ENCODE measurements at regions not wholly inside any gene's neighbourhood (a gene's known extent, or its start where the extent isn't known, plus 50 kb on each side); places are given as distances from the start of the nearest gene placed in this dataset.

- Mint-ChIP-seq H3K9me3 (peaks cover 3 to 21% (median 10%) of the 10 kb centered on the region in 7 donors), H3K4me3 (no peak overlapping the region), H3K36me3 (no peaks in the 10 kb centered on the region), H3K4me1 (no peaks in the 10 kb centered on the region), H3K27me3 (no peaks in the 10 kb centered on the region), H3K27ac (no peak overlapping the region)
- H3K27me3 ChIP-seq (ENCODE audit: control insufficient read depth, insufficient read depth, low read length), result no peaks in the 10 kb centered on the region
- H3K4me3 ChIP-seq (ENCODE audit: low read depth, low read length), result no peak overlapping the region
- H3K36me3 ChIP-seq (ENCODE audit: control insufficient read depth, insufficient read depth, low read length), result no peaks in the 10 kb centered on the region
- H3K9me3 ChIP-seq (ENCODE audit: control insufficient read depth in 2 of 2, low read length in 2 of 2), result peaks cover 0 to 14% of the 10 kb centered on the region in 2 experiments
- H3K27ac ChIP-seq (ENCODE audit: insufficient read depth, low read length, poor library complexity, severe bottlenecking), result no peak overlapping the region
- ATAC-seq (ENCODE audit: low read depth in 2 of 2), result no peak
- no peak for DNase-seq
- no peaks in the 10 kb centered on the region for H3K4me1 ChIP-seq (ENCODE audit: control insufficient read depth, insufficient read depth, low read length, poor library complexity, severe bottlenecking)
Observed at GRCh38 chr13:55437162-55437561, 1703.6 kb upstream of the PRR20A start.

- H3K4me1 Mint-ChIP-seq, result no peaks in the 10 kb centered on the region
- Histone ChIP-seq H3K27me3 (ENCODE audit: control insufficient read depth, insufficient read depth, low read length) (no peaks in the 10 kb centered on the region), H3K4me3 (ENCODE audit: low read depth, low read length) (no peak overlapping the region), H3K36me3 (ENCODE audit: control insufficient read depth, insufficient read depth, low read length) (no peaks in the 10 kb centered on the region), H3K27ac (ENCODE audit: insufficient read depth, low read length, poor library complexity, severe bottlenecking) (no peak overlapping the region), H3K4me1 (ENCODE audit: control insufficient read depth, insufficient read depth, low read length, poor library complexity, severe bottlenecking) (no peaks in the 10 kb centered on the region), H3K9me3 (ENCODE audit: control insufficient read depth in 2 of 2, low read length in 2 of 2) (peaks cover 0 to 14% of the 10 kb centered on the region in 2 experiments)
- H3K36me3 Mint-ChIP-seq, result no peaks in the 10 kb centered on the region
- peaks cover 1 to 22% (median 9%) of the 10 kb centered on the region in 7 donors for H3K9me3 Mint-ChIP-seq
- peak overlapping the region in 1 of 4 donors; percentile 12 for H3K4me3 Mint-ChIP-seq
- no peaks in the 10 kb centered on the region for H3K27me3 Mint-ChIP-seq
- no peak overlapping the region for H3K27ac Mint-ChIP-seq
- DNase-seq (no peak), ATAC-seq (ENCODE audit: low read depth in 2 of 2) (no peak)
Observed at GRCh38 chr13:55439450-55439849, 1701.3 kb upstream of the PRR20A start.

- DNase-seq (no peak), ATAC-seq (ENCODE audit: low read depth in 2 of 2) (no peak)
- no peak overlapping the region for H3K4me3 ChIP-seq (ENCODE audit: low read depth, low read length)
- Mint-ChIP-seq H3K9me3 (peaks cover 0 to 24% (median 10%) of the 10 kb centered on the region in 7 donors), H3K4me1 (no peaks in the 10 kb centered on the region), H3K36me3 (no peaks in the 10 kb centered on the region), H3K27me3 (no peaks in the 10 kb centered on the region), H3K27ac (no peak overlapping the region), H3K4me3 (no peak overlapping the region)
- no peak overlapping the region for H3K27ac ChIP-seq (ENCODE audit: insufficient read depth, low read length, poor library complexity, severe bottlenecking)
- peaks cover 0 to 14% of the 10 kb centered on the region in 2 experiments for H3K9me3 ChIP-seq (ENCODE audit: control insufficient read depth in 2 of 2, low read length in 2 of 2)
- no peaks in the 10 kb centered on the region for H3K4me1 ChIP-seq (ENCODE audit: control insufficient read depth, insufficient read depth, low read length, poor library complexity, severe bottlenecking)
- H3K27me3 ChIP-seq (ENCODE audit: control insufficient read depth, insufficient read depth, low read length), result no peaks in the 10 kb centered on the region
- H3K36me3 ChIP-seq (ENCODE audit: control insufficient read depth, insufficient read depth, low read length), result no peaks in the 10 kb centered on the region
Observed at GRCh38 chr13:55440465-55441085, 1700.1 kb upstream of the PRR20A start.

- no peaks in the 10 kb centered on the region for H3K36me3 ChIP-seq (ENCODE audit: control insufficient read depth, insufficient read depth, low read length)
- no peak for ATAC-seq (ENCODE audit: low read depth in 2 of 2)
Observed at GRCh38 chr13:55464222-55464621, 1676.5 kb upstream of the PRR20A start.

GRCh38 chr13:55467476-55467875, 1673.2 kb upstream of the PRR20A start:
- Histone ChIP-seq H3K36me3 (ENCODE audit: control insufficient read depth, insufficient read depth, low read length) (no peaks in the 10 kb centered on the region), H3K4me1 (ENCODE audit: control insufficient read depth, insufficient read depth, low read length, poor library complexity, severe bottlenecking) (no peaks in the 10 kb centered on the region), H3K4me3 (ENCODE audit: low read depth, low read length) (no peak overlapping the region), H3K9me3 (ENCODE audit: control insufficient read depth in 2 of 2, low read length in 2 of 2) (peaks cover 0 to 5% of the 10 kb centered on the region in 2 experiments), H3K27ac (ENCODE audit: insufficient read depth, low read length, poor library complexity, severe bottlenecking) (no peak overlapping the region), H3K27me3 (ENCODE audit: control insufficient read depth, insufficient read depth, low read length) (no peaks in the 10 kb centered on the region)
- DNase-seq (no peak), ATAC-seq (ENCODE audit: low read depth in 2 of 2) (no peak)
- Mint-ChIP-seq H3K4me3 (no peak overlapping the region), H3K27ac (no peak overlapping the region), H3K4me1 (no peaks in the 10 kb centered on the region), H3K36me3 (no peaks in the 10 kb centered on the region), H3K9me3 (peaks cover 0 to 18% (median 9%) of the 10 kb centered on the region in 7 donors), H3K27me3 (no peaks in the 10 kb centered on the region)

More at GRCh38 chr13:55464222-55464621, 1676.5 kb upstream of the PRR20A start:
- Mint-ChIP-seq H3K9me3 (peaks cover 0 to 14% (median 4%) of the 10 kb centered on the region in 7 donors), H3K4me1 (no peaks in the 10 kb centered on the region), H3K4me3 (no peak overlapping the region), H3K36me3 (no peaks in the 10 kb centered on the region), H3K27me3 (no peaks in the 10 kb centered on the region), H3K27ac (no peak overlapping the region)
- no peak for DNase-seq
- no peaks in the 10 kb centered on the region for H3K4me1 ChIP-seq (ENCODE audit: control insufficient read depth, insufficient read depth, low read length, poor library complexity, severe bottlenecking)
- no peak overlapping the region for H3K4me3 ChIP-seq (ENCODE audit: low read depth, low read length)
- no peak overlapping the region for H3K27ac ChIP-seq (ENCODE audit: insufficient read depth, low read length, poor library complexity, severe bottlenecking)
- H3K9me3 ChIP-seq (ENCODE audit: control insufficient read depth in 2 of 2, low read length in 2 of 2), result peaks cover 0 to 5% of the 10 kb centered on the region in 2 experiments
- no peaks in the 10 kb centered on the region for H3K27me3 ChIP-seq (ENCODE audit: control insufficient read depth, insufficient read depth, low read length)

GRCh38 chr13:55483626-55484158, 1657.0 kb upstream of the PRR20A start:
- H3K27ac ChIP-seq (ENCODE audit: insufficient read depth, low read length, poor library complexity, severe bottlenecking), result no peak overlapping the region
- H3K9me3 Mint-ChIP-seq, result peaks cover 1 to 19% (median 8%) of the 10 kb centered on the region in 7 donors
- H3K4me1 Mint-ChIP-seq, result no peaks in the 10 kb centered on the region
- H3K4me1 ChIP-seq (ENCODE audit: control insufficient read depth, insufficient read depth, low read length, poor library complexity, severe bottlenecking), result no peaks in the 10 kb centered on the region
- H3K4me3 ChIP-seq (ENCODE audit: low read depth, low read length), result no peak overlapping the region
- no peaks in the 10 kb centered on the region for H3K36me3 ChIP-seq (ENCODE audit: control insufficient read depth, insufficient read depth, low read length)
- DNase-seq (no peak), ATAC-seq (ENCODE audit: low read depth in 2 of 2) (no peak)
- H3K36me3 Mint-ChIP-seq, result no peaks in the 10 kb centered on the region
- H3K4me3 Mint-ChIP-seq, result no peak overlapping the region
- H3K27me3 ChIP-seq (ENCODE audit: control insufficient read depth, insufficient read depth, low read length), result no peaks in the 10 kb centered on the region
- H3K27ac Mint-ChIP-seq, result no peak overlapping the region
- peaks cover 4 to 6% of the 10 kb centered on the region in 2 experiments for H3K9me3 ChIP-seq (ENCODE audit: control insufficient read depth in 2 of 2, low read length in 2 of 2)
- H3K27me3 Mint-ChIP-seq, result no peaks in the 10 kb centered on the region

GRCh38 chr13:55493297-55493696, 1647.4 kb upstream of the PRR20A start:
- DNase-seq, result no peak
- Mint-ChIP-seq H3K4me3 (no peak overlapping the region), H3K36me3 (no peaks in the 10 kb centered on the region), H3K9me3 (peaks cover 0 to 13% (median 8%) of the 10 kb centered on the region in 7 donors), H3K27me3 (no peaks in the 10 kb centered on the region), H3K27ac (no peak overlapping the region), H3K4me1 (no peaks in the 10 kb centered on the region)
- no peak overlapping the region for H3K4me3 ChIP-seq (ENCODE audit: low read depth, low read length)
- H3K27me3 ChIP-seq (ENCODE audit: control insufficient read depth, insufficient read depth, low read length), result no peaks in the 10 kb centered on the region
- ATAC-seq (ENCODE audit: low read depth in 2 of 2), result no peak
- H3K9me3 ChIP-seq (ENCODE audit: control insufficient read depth in 2 of 2, low read length in 2 of 2), result peaks cover 0 to 3% of the 10 kb centered on the region in 2 experiments
- no peak overlapping the region for H3K27ac ChIP-seq (ENCODE audit: insufficient read depth, low read length, poor library complexity, severe bottlenecking)
- no peaks in the 10 kb centered on the region for H3K36me3 ChIP-seq (ENCODE audit: control insufficient read depth, insufficient read depth, low read length)
- no peaks in the 10 kb centered on the region for H3K4me1 ChIP-seq (ENCODE audit: control insufficient read depth, insufficient read depth, low read length, poor library complexity, severe bottlenecking)

GRCh38 chr13:55497486-55497885, 1643.2 kb upstream of the PRR20A start:
- Histone ChIP-seq H3K36me3 (ENCODE audit: control insufficient read depth, insufficient read depth, low read length) (no peaks in the 10 kb centered on the region), H3K9me3 (ENCODE audit: control insufficient read depth in 2 of 2, low read length in 2 of 2) (peaks cover 0 to 3% of the 10 kb centered on the region in 2 experiments), H3K27ac (ENCODE audit: insufficient read depth, low read length, poor library complexity, severe bottlenecking) (no peak overlapping the region), H3K4me1 (ENCODE audit: control insufficient read depth, insufficient read depth, low read length, poor library complexity, severe bottlenecking) (no peaks in the 10 kb centered on the region), H3K27me3 (ENCODE audit: control insufficient read depth, insufficient read depth, low read length) (no peaks in the 10 kb centered on the region), H3K4me3 (ENCODE audit: low read depth, low read length) (no peak overlapping the region)
- no peaks in the 10 kb centered on the region for H3K36me3 Mint-ChIP-seq
- no peaks in the 10 kb centered on the region for H3K4me1 Mint-ChIP-seq
- H3K9me3 Mint-ChIP-seq, result peaks cover 3 to 17% (median 5%) of the 10 kb centered on the region in 7 donors
- no peaks in the 10 kb centered on the region for H3K27me3 Mint-ChIP-seq
- no peak overlapping the region for H3K27ac Mint-ChIP-seq
- ATAC-seq (ENCODE audit: low read depth in 2 of 2), result no peak
- no peak overlapping the region for H3K4me3 Mint-ChIP-seq
- DNase-seq, result no peak
